Endothelial cell of umbilical vein (primary cell): ENCODE measurements at regions not wholly inside any gene's neighbourhood (a gene's known extent, or its start where the extent isn't known, plus 50 kb on each side); places are given as distances from the start of the nearest gene placed in this dataset.

Experiments used
- BruUV-seq: library from RNA; stranded (reverse); fragments of 400-500 nt; replicated peaks from 2 replicates; lab custom pipeline; 2021; lab: Mats Ljungman, UMichigan
- CTCF ChIA-PET: fragments of 300-600, 350-600 bp; sonication (Branson Sonifier 250); formaldehyde crosslinking; loops from one replicate; lab custom pipeline; 2021; ENCODE audit warnings: antibody characterized with exemption, inconsistent platforms; lab: Charles Lee
- POLR2A ChIA-PET: fragments of 300-600, 350-600 bp; sonication (Branson Sonifier 250); formaldehyde crosslinking; loops from one replicate; lab custom pipeline; 2021; ENCODE audit warnings: antibody characterized with exemption, inconsistent platforms; lab: Charles Lee
- DNase-seq: peaks from one replicate; pipeline ENCODE4 v3.0.0-alpha.2; 2011; ENCODE audit warnings: low read depth, low spot score
- FAIRE-seq: peaks from 2 replicates; lab custom pipeline; 2011; peaks lifted over from hg19 to GRCh38; lab: Jason Lieb, UNC
- H2AFZ ChIP-seq: 2 replicates; pipeline ENCODE4 v1.6.0; 2012; ENCODE audit warnings: low read depth, low read length, control low read depth, inconsistent platforms
- H3K27ac ChIP-seq: 2 replicates; pipeline ENCODE4 v1.5.1; 2011; ENCODE audit warnings: low read depth, mild to moderate bottlenecking, control low read depth, low read length, moderate library complexity; ENCODE audit not compliant: insufficient read depth
- H3K27me3 ChIP-seq, 2 experiments: 2 replicates each; pipeline versions ENCODE4 v1.6.0 to v1.6.1; 2011; ENCODE audit warnings: low read length in 2 of 2, mixed read lengths in 1 of 2; ENCODE audit not compliant: control insufficient read depth in 2 of 2, insufficient read depth in 2 of 2
- H3K36me3 ChIP-seq, 2 experiments: 2 replicates in 1 of 2; 3 replicates in 1 of 2; pipeline ENCODE4 v1.5.1; 2011; ENCODE audit warnings: low read length in 2 of 2, mild to moderate bottlenecking in 1 of 2, moderate library complexity in 1 of 2; ENCODE audit not compliant: control insufficient read depth in 2 of 2, insufficient read depth in 2 of 2; ENCODE audit errors: extremely low read depth in 1 of 2
- H3K4me1 ChIP-seq: 3 replicates; pipeline ENCODE4 v1.5.1; 2011; ENCODE audit warnings: mild to moderate bottlenecking, low read length; ENCODE audit not compliant: control insufficient read depth, insufficient read depth; ENCODE audit errors: extremely low read depth
- H3K4me2 ChIP-seq: 2 replicates; pipeline ENCODE4 v1.6.1; 2011; ENCODE audit warnings: low read length, control low read depth, mixed read lengths; ENCODE audit not compliant: insufficient read depth
- H3K4me3 ChIP-seq, 3 experiments: fragments of 200-600 bp in 1 of 3; sonication (generic), shearing (Covaris generic) in 1 of 3; replicated peaks in 1 of 3; 2 replicates each; pipeline ENCODE4 v1.5.1; 2011 to 2016; ENCODE audit warnings: control low read depth in 3 of 3, low read length in 3 of 3, mild to moderate bottlenecking in 2 of 3, inconsistent platforms in 1 of 3, low read depth in 1 of 3, moderate library complexity in 1 of 3; ENCODE audit not compliant: insufficient read depth in 1 of 3
- H3K79me2 ChIP-seq: 2 replicates; pipeline ENCODE4 v1.6.0; 2012; ENCODE audit warnings: low read length, inconsistent platforms; ENCODE audit not compliant: control insufficient read depth, insufficient read depth
- H3K9ac ChIP-seq: replicated peaks from 2 replicates; pipeline ENCODE3; 2011; ENCODE audit warnings: low read length, control low read depth; ENCODE audit not compliant: insufficient read depth; ENCODE audit errors: extremely low read depth
- H3K9me1 ChIP-seq: replicated peaks from 3 replicates; pipeline ENCODE4 v1.6.0; 2011; ENCODE audit warnings: mild to moderate bottlenecking, low read length; ENCODE audit not compliant: control insufficient read depth, insufficient read depth; ENCODE audit errors: extremely low read depth
- H3K9me3 ChIP-seq: replicated peaks from 2 replicates; pipeline ENCODE4 v1.5.1; 2012; ENCODE audit warnings: low read length, inconsistent platforms; ENCODE audit not compliant: control insufficient read depth, insufficient read depth
- H4K20me1 ChIP-seq: replicated peaks from 2 replicates; pipeline ENCODE3; 2011; ENCODE audit warnings: mild to moderate bottlenecking, low read length; ENCODE audit not compliant: control insufficient read depth, insufficient read depth; ENCODE audit errors: extremely low read depth
- CTCF ChIP-seq, 2 donors: IDR thresholded peaks; 1 replicate in 1 of 2; 2 replicates in 1 of 2; pipeline ENCODE4 v1.5.1; 2011; ENCODE audit warnings: low read length in 2 of 2, mild to moderate bottlenecking in 2 of 2, moderate library complexity in 2 of 2, control low read depth in 1 of 2, inconsistent platforms in 1 of 2, low read depth in 1 of 2; ENCODE audit not compliant: insufficient read depth in 1 of 2; ENCODE audit errors: extremely low read depth in 1 of 2
- EZH2 ChIP-seq: IDR thresholded peaks from 2 replicates; pipeline ENCODE4 v1.6.1; 2012; ENCODE audit warnings: borderline replicate concordance, low read depth, mild to moderate bottlenecking, moderate library complexity, low read length, inconsistent platforms; ENCODE audit not compliant: severe bottlenecking
- FOS ChIP-seq: IDR thresholded peaks from 2 replicates; pipeline ENCODE4 v1.6.1; 2011; ENCODE audit warnings: mild to moderate bottlenecking, low read length, moderate library complexity, borderline replicate concordance; ENCODE audit not compliant: insufficient read depth
- GATA2 ChIP-seq: IDR thresholded peaks from 2 replicates; pipeline ENCODE4 v1.7.0; 2011; ENCODE audit warnings: low read depth, mild to moderate bottlenecking, moderate library complexity, mixed read lengths, low read length; ENCODE audit not compliant: insufficient read length, insufficient read depth
- JUN ChIP-seq: IDR thresholded peaks from 2 replicates; pipeline ENCODE4 v1.6.1; 2011; ENCODE audit warnings: borderline replicate concordance, low read depth; ENCODE audit not compliant: insufficient read length, insufficient read depth
- MAX ChIP-seq: IDR thresholded peaks from 2 replicates; pipeline ENCODE4 v1.6.1; 2011; ENCODE audit not compliant: insufficient read depth, insufficient read length
- MYC ChIP-seq: IDR thresholded peaks from one replicate; pipeline ENCODE4 v1.6.1; 2011; ENCODE audit warnings: mild to moderate bottlenecking, low read depth, low read length
- POLR2A ChIP-seq: IDR thresholded peaks from 2 replicates; pipeline ENCODE4 v1.6.1; 2012; ENCODE audit warnings: low read depth, mild to moderate bottlenecking, control low read depth, low read length
- POLR2AphosphoS5 ChIP-seq: IDR thresholded peaks from 2 replicates; pipeline ENCODE4 v1.6.1; 2012; ENCODE audit warnings: low read depth, mild to moderate bottlenecking, control low read depth, low read length, moderate library complexity; ENCODE audit not compliant: insufficient read depth
- dilution Hi-C: fragments of 300-500 bp; cut with MboI; formaldehyde crosslinking; loops from one replicate; pipeline ENCODE4 v1.15.0; 2019; ENCODE audit warnings: low sequenced_read_pairs; ENCODE audit not compliant: extremely low pct_ligation_motif_present
- intact Hi-C: fragments of 100-400 bp; cut with micrococcal nuclease; formaldehyde crosslinking; loops from one replicate; pipeline ENCODE4 v1.10.0; 2022

- BruUV-seq, result no TSS peak
- H2AFZ ChIP-seq, result no peak overlapping the region
- no peaks in the 10 kb centered on the region for H3K9me1 ChIP-seq
- intact Hi-C loops, result loop anchor here (10.0 kb wide), 1 partner anchor 963 kb away; no protein-coding TSS in a partner anchor
- dilution Hi-C loops, result no loop called here
- no peak overlapping the region for H3K9ac ChIP-seq
- ChIA-PET POLR2A (no interaction called here), CTCF (interaction anchor here (1.1 kb wide), 1 partner anchor 93 kb away, joined by 3 read pairs; no protein-coding TSS in a partner anchor)
- no peaks in the 10 kb centered on the region for H3K79me2 ChIP-seq
- no peaks in the 10 kb centered on the region for H3K27me3 ChIP-seq
- peaks cover 14% of the 10 kb centered on the region for H3K4me1 ChIP-seq
- no peaks in the 10 kb centered on the region for H3K9me3 ChIP-seq
- H3K4me2 ChIP-seq, result no peak overlapping the region
- FAIRE-seq (no peak), DNase-seq (no peak)
- no peaks in the 10 kb centered on the region for H4K20me1 ChIP-seq
- H3K4me3 ChIP-seq, result no peak overlapping the region
- no peak overlapping the region for H3K27ac ChIP-seq
- TF ChIP-seq GATA2 (no peak), MAX (no peak), POLR2A (no peak), CTCF (IDR thresholded peaks at IDR 0.05; ENCODE audit: extremely low read depth in 1 of 2, insufficient read depth in 1 of 2, low read depth in 1 of 2, low read length in 2 of 2) (no peak), POLR2AphosphoS5 (no peak), FOS (no peak), MYC (no peak), EZH2 (no peak), JUN (no peak)
- H3K36me3 ChIP-seq, result no peaks in the 10 kb centered on the region
Observed at GRCh38 chr4:11628093-11628725, 199.5 kb upstream of the HS3ST1 start.
